Lung (tissue), 11 donors: ENCODE measurements at regions not wholly inside any gene's neighbourhood (a gene's known extent, or its start where the extent isn't known, plus 50 kb on each side); places are given as distances from the start of the nearest gene placed in this dataset.

ENCODE experiments used
- ATAC-seq: fragments of 200-7000 bp; cut with Tn5 transposase; one replicate; pipeline ENCODE4 v1.9.1; 2020; ENCODE audit warnings: moderate number of reproducible peaks; ENCODE audit not compliant: insufficient read depth, low FRiP score
- DNase-seq, 3 donors: peaks; one replicate each; pipeline ENCODE4 v3.0.0-alpha.2; 2013 to 2017
- H3K27ac ChIP-seq, 2 donors: one replicate each; pipeline ENCODE4 v1.5.1; 2013; ENCODE audit warnings: mild to moderate bottlenecking in 2 of 2, moderate library complexity in 2 of 2, control low read depth in 1 of 2, inconsistent platforms in 1 of 2, low read depth in 1 of 2, low read length in 1 of 2
- H3K27me3 ChIP-seq, 3 donors: one replicate each; pipeline ENCODE4 v1.5.1; 2013; ENCODE audit warnings: low read length in 2 of 3; ENCODE audit not compliant: control insufficient read depth in 3 of 3, insufficient read depth in 3 of 3
- H3K36me3 ChIP-seq, 4 donors: one replicate each; pipeline ENCODE4 v1.5.1; 2013; ENCODE audit warnings: low read length in 4 of 4, mild to moderate bottlenecking in 1 of 4, moderate library complexity in 1 of 4; ENCODE audit not compliant: control insufficient read depth in 4 of 4, insufficient read depth in 4 of 4
- H3K4me1 ChIP-seq, 5 donors: one replicate each; pipeline ENCODE4 v1.5.1; 2013; ENCODE audit warnings: low read length in 5 of 5, mild to moderate bottlenecking in 2 of 5, moderate library complexity in 1 of 5; ENCODE audit not compliant: control insufficient read depth in 5 of 5, insufficient read depth in 5 of 5
- H3K4me3 ChIP-seq: one replicate; pipeline ENCODE4 v1.5.1; 2013; ENCODE audit warnings: mild to moderate bottlenecking, control low read depth, moderate library complexity
- H3K9ac ChIP-seq, 2 donors: one replicate each; pipeline ENCODE4 v1.5.1; 2013; ENCODE audit warnings: low read length in 2 of 2, control low read depth in 1 of 2; ENCODE audit not compliant: insufficient read depth in 1 of 2
- H3K9me3 ChIP-seq, 4 donors: one replicate each; pipeline ENCODE4 v1.5.1; 2013; ENCODE audit warnings: low read length in 3 of 4, mild to moderate bottlenecking in 1 of 4, moderate library complexity in 1 of 4; ENCODE audit not compliant: control insufficient read depth in 4 of 4, insufficient read depth in 3 of 4
- CTCF ChIP-seq: IDR thresholded peaks from 2 replicates; pipeline ENCODE4 v1.5.1; 2012; ENCODE audit warnings: mild to moderate bottlenecking; ENCODE audit errors: control extremely low read depth, extremely low read depth
- WGBS, 2 donors: extraction: QIAGEN DNeasy Blood & Tissue Kit; methylation state at CpG; one replicate each; pipeline ENCODE4 v1.1.7; 2013; 5-methylcytosine and 5-hydroxymethylcytosine counted together
- donor health status: control.
- donor health status: control.
- donor health status: Bipolar disorder and iron deficiency.
- donor health status: healthy.
- donor health status: DM: yes; HTN: yes; CAD: no.

GRCh38 chr5:65075623-65076250 lies 307.0 kb downstream of the CWC27 start:
- WGBS, 2 donors, result 85 to 92% methylated on average over 2 of the region's 2 CpGs
- ATAC-seq, result no peak

GRCh38 chr5:65076251-65076869 lies 307.6 kb downstream of the CWC27 start:
- Histone ChIP-seq H3K27me3 (no peaks in the 10 kb centered on the region), H3K27ac (peak overlapping the region in 1 of 2 donors; percentile 12), H3K36me3 (no peaks in the 10 kb centered on the region), H3K4me1 (no peaks in the 10 kb centered on the region), H3K4me3 (no peak overlapping the region), H3K9me3 (no peaks in the 10 kb centered on the region), H3K9ac (no peak overlapping the region)
- no peak for TF ChIP-seq CTCF
- WGBS, 2 donors, result 54 to 58% methylated on average over 5 of the region's 5 CpGs
- ATAC-seq, result peak; percentile 63
- DNase-seq, result peak in 2 of 3 donors; percentile 29 to 51

More at GRCh38 chr5:65075623-65076250, 307.0 kb downstream of the CWC27 start:
- no peak for DNase-seq
- Histone ChIP-seq H3K27ac (peak overlapping the region in 1 of 2 donors; percentile 72), H3K9ac (no peak overlapping the region), H3K4me3 (no peak overlapping the region), H3K9me3 (no peaks in the 10 kb centered on the region), H3K27me3 (no peaks in the 10 kb centered on the region), H3K4me1 (no peaks in the 10 kb centered on the region), H3K36me3 (no peaks in the 10 kb centered on the region)
- no peak for TF ChIP-seq CTCF

DNA sequence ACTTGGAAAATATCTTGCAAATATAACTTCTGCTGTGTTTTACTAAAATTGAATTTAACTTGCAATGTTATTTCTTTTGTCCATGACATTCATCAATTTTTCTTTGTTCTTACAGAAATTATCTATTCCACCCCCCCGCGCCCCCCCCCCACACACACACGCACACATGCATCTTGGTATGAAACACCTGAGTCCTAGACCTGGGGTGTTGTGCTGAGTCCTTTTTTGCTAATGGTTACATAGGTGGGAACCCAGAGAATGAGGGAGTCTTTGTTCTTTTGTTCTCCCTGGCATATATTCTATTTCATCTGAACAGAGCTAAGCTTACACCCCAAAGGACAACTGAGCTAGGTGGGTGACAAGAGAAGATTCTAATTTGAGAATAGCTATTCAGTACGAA lies 308.9 kb downstream of the CWC27 start:
- 61 to 70% methylated on average over 4 of the region's 4 CpGs for WGBS, 2 donors

More for the DNA sequence above, 308.9 kb downstream of the CWC27 start:
- Histone ChIP-seq H3K4me1 (no peaks in the 10 kb centered on the region), H3K9me3 (no peaks in the 10 kb centered on the region), H3K27me3 (no peaks in the 10 kb centered on the region), H3K36me3 (no peaks in the 10 kb centered on the region), H3K9ac (no peak overlapping the region), H3K4me3 (no peak overlapping the region), H3K27ac (no peak overlapping the region)
- ATAC-seq (no peak), DNase-seq (no peak)
- TF ChIP-seq CTCF, result no peak
